Astrocyte of the cerebellum (primary cell): ENCODE measurements at regions not wholly inside any gene's neighbourhood (a gene's known extent, or its start where the extent isn't known, plus 50 kb on each side); places are given as distances from the start of the nearest gene placed in this dataset.

Experiments
- DNase-seq: peaks from one replicate; pipeline ENCODE4 v3.0.0-alpha.2; 2011; ENCODE audit warnings: low read depth
- H3K4me3 ChIP-seq: 2 replicates; pipeline ENCODE4 v1.5.1; 2011; ENCODE audit warnings: mild to moderate bottlenecking, low read depth, low read length, moderate library complexity
- CTCF ChIP-seq: IDR thresholded peaks from 2 replicates; pipeline ENCODE4 v1.5.1; 2012; ENCODE audit warnings: low read length, low read depth, moderate library complexity, mild to moderate bottlenecking; ENCODE audit errors: missing control alignments
- in situ Hi-C: cut with HindIII; loops from 2 replicates; pipeline ENCODE4 v1.10.0; 2017; ENCODE audit warnings: low sequenced_read_pairs

DNA sequence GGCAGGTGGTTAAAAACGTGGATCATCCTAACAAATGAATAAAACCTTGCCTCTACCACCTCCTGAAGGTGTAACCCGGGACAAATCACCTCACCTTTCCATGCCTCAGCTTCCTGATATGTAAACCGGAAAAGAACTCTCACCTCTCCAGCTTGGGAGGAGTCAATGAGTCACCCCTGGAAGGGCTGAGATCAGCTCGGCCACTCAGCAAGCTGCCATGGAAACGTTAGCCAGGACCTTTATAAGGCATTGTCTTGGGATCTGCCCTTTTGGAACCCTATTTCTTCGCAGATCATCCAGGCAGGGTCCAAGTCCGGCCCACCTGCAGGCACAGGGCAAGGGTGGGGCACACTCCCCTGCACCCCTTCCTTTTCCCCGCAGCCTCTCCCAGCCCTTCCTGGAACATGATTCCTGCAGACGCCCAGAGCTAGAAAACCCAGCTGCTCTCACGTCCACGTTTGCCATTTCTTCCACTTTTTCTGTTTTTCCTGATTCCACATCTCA is 81.6 kb upstream of the PFKP start:
- no peak overlapping the region for H3K4me3 ChIP-seq
- in situ Hi-C loops, result no loop called here
- DNase-seq, result no peak
- no peak for TF ChIP-seq CTCF

DNA sequence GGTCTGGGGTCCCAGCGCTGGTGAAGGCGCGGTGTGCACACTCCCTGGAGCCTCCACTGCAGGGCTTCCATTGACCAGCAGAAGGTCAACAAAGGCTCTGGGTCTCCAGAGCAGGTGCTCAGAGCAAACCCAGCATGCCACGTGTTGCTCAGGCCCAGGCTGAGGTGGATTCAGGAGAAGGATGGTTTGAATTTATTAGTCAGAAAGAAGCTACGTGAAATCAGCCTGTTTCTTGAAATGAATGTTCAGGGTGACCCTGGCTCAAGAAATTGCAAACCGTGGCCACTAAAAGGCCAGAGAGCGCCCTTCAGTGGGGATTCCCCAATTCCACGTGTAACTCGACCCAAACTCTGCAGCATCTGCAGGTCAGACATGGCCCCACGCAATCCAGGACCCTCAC is 82.7 kb upstream of the PFKP start:
- no peak for DNase-seq
- H3K4me3 ChIP-seq, result no peak overlapping the region
- no peak for TF ChIP-seq CTCF
- in situ Hi-C loops, result no loop called here

GRCh38 chr10:2982146-2982545 is 85.2 kb upstream of the PFKP start:
- in situ Hi-C loops, result no loop called here
- no peak for TF ChIP-seq CTCF
- DNase-seq, result no peak
- H3K4me3 ChIP-seq, result no peak overlapping the region

GRCh38 chr10:2981361-2981801 is 86.0 kb upstream of the PFKP start:
- DNase-seq, result no peak
- in situ Hi-C loops, result no loop called here

GRCh38 chr10:2980791-2981360 is 86.5 kb upstream of the PFKP start:
- no peak overlapping the region for H3K4me3 ChIP-seq
- TF ChIP-seq CTCF, result no peak
- in situ Hi-C loops, result no loop called here
- DNase-seq, result no peak

More at GRCh38 chr10:2981361-2981801, 86.0 kb upstream of the PFKP start:
- H3K4me3 ChIP-seq, result no peak overlapping the region
- no peak for TF ChIP-seq CTCF

DNA sequence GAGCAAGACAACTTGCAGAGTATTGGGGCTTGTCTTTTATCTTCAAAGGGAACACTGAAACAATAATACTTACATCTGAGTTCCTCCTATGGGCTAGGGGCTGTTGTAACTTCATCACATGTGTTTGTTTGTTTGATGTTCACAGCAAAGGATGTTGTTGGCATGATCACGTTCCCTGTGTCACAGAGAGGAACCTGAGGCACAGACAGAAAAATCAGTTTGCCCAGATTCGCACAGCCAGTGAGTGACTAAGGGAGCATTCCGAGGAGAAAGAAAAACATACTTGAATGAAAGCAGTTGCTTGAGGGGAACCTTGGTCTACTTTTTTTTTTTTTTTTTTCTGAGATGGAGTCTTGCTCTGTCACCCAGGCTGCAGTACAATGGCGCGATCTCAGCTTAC is 87.2 kb upstream of the PFKP start:
- no peak overlapping the region for H3K4me3 ChIP-seq
- no peak for DNase-seq
- in situ Hi-C loops, result no loop called here
- TF ChIP-seq CTCF, result no peak

- DNase-seq, result no peak
- in situ Hi-C loops, result no loop called here
- H3K4me3 ChIP-seq, result no peak overlapping the region
- no peak for TF ChIP-seq CTCF
Measured at GRCh38 chr10:2979306-2979705, 88.0 kb upstream of the PFKP start.
